Endodermal cell (in vitro differentiated cells): ENCODE measurements at regions not wholly inside any gene's neighbourhood (a gene's known extent, or its start where the extent isn't known, plus 50 kb on each side); places are given as distances from the start of the nearest gene placed in this dataset.

Experiments used
- DNase-seq: peaks from one replicate; pipeline ENCODE4 v3.0.0-alpha.2; 2017
- H3K27ac ChIP-seq: 2 replicates; pipeline ENCODE4 v1.5.1; 2013; ENCODE audit warnings: mild to moderate bottlenecking, low read depth, low read length, moderate library complexity
- H3K27me3 ChIP-seq: 2 replicates; pipeline ENCODE4 v1.6.1; 2013; ENCODE audit warnings: mild to moderate bottlenecking, low read length, moderate library complexity; ENCODE audit not compliant: insufficient read depth, control insufficient read depth, poor library complexity, severe bottlenecking
- H3K36me3 ChIP-seq: 2 replicates; pipeline ENCODE4 v1.7.0; 2013; ENCODE audit warnings: mild to moderate bottlenecking, low read length, moderate library complexity; ENCODE audit not compliant: control insufficient read depth, insufficient read depth
- H3K4me1 ChIP-seq: one replicate; pipeline ENCODE4 v1.7.0; 2013; ENCODE audit warnings: low read length; ENCODE audit not compliant: control insufficient read depth, insufficient read depth
- H3K4me3 ChIP-seq: 2 replicates; pipeline ENCODE4 v1.5.1; 2013; ENCODE audit warnings: mild to moderate bottlenecking, low read length, moderate library complexity
- H3K9ac ChIP-seq: 2 replicates; pipeline ENCODE4 v1.6.1; 2013; ENCODE audit warnings: mild to moderate bottlenecking, low read length, moderate library complexity; ENCODE audit not compliant: poor library complexity, severe bottlenecking; ENCODE audit errors: extremely low read depth
- H3K9me3 ChIP-seq: 2 replicates; pipeline ENCODE4 v1.6.1; 2013; ENCODE audit warnings: mild to moderate bottlenecking, low read length, moderate library complexity; ENCODE audit not compliant: control insufficient read depth
- H3K27ac Mint-ChIP-seq: 2 replicates; pipeline ENCODE4 v1.8.0; 2020; ENCODE audit warnings: mixed read lengths
- H3K27me3 Mint-ChIP-seq: 2 replicates; pipeline ENCODE4 v1.8.0; 2021; ENCODE audit warnings: mild to moderate bottlenecking, mixed read lengths; ENCODE audit not compliant: insufficient read depth
- H3K36me3 Mint-ChIP-seq: 2 replicates; pipeline ENCODE4 v1.8.0; 2020; ENCODE audit warnings: low read depth, mixed read lengths
- H3K4me1 Mint-ChIP-seq: 2 replicates; pipeline ENCODE4 v1.8.0; 2020; ENCODE audit warnings: mixed read lengths
- H3K4me3 Mint-ChIP-seq: 2 replicates; pipeline ENCODE4 v1.8.0; 2020; ENCODE audit warnings: mild to moderate bottlenecking, moderate library complexity, mixed read lengths
- H3K9me3 Mint-ChIP-seq: 2 replicates; pipeline ENCODE4 v1.8.0; 2020; ENCODE audit warnings: mild to moderate bottlenecking, mixed read lengths
- CTCF ChIP-seq: fragments of 200-600 bp; sonication (generic); conservative IDR thresholded peaks from 2 replicates; pipeline ENCODE4 v1.5.0; 2021; ENCODE audit warnings: antibody characterized with exemption, mild to moderate bottlenecking
- WGBS, 2 experiments: methylation state at CpG; one replicate each; pipeline versions ENCODE4 v1.1.5 to v1.1.7; 2013; ENCODE audit warnings: missing lambda C conversion rate in 2 of 2, mixed read lengths in 1 of 2; ENCODE audit not compliant: insufficient coverage in 1 of 2, insufficient read length in 1 of 2; 5-methylcytosine and 5-hydroxymethylcytosine counted together

GRCh38 chr13:84543962-84544361 lies 661.7 kb upstream of the SLITRK1 start:
- no peaks in the 10 kb centered on the region for H3K4me1 Mint-ChIP-seq
- peaks cover 2% of the 10 kb centered on the region for H3K9me3 Mint-ChIP-seq
- Histone ChIP-seq H3K27ac (no peak overlapping the region), H3K27me3 (no peaks in the 10 kb centered on the region), H3K4me1 (no peaks in the 10 kb centered on the region), H3K9me3 (no peaks in the 10 kb centered on the region), H3K36me3 (no peaks in the 10 kb centered on the region), H3K9ac (no peak overlapping the region), H3K4me3 (no peak overlapping the region)
- H3K36me3 Mint-ChIP-seq: no peaks in the 10 kb centered on the region
- no peak overlapping the region for H3K4me3 Mint-ChIP-seq
- WGBS, 2 experiments: 83 to 93% methylated on average over 2 to 3 of the region's 3 CpGs
- no peak for DNase-seq
- no peak overlapping the region for H3K27ac Mint-ChIP-seq
- no peak for TF ChIP-seq CTCF
- no peaks in the 10 kb centered on the region for H3K27me3 Mint-ChIP-seq

- H3K4me3 ChIP-seq: no peak overlapping the region
- DNase-seq: no peak
- H3K27ac Mint-ChIP-seq: no peak overlapping the region
- H3K4me1 Mint-ChIP-seq: no peaks in the 10 kb centered on the region
- no peaks in the 10 kb centered on the region for H3K27me3 Mint-ChIP-seq
- no peak for TF ChIP-seq CTCF
- no peaks in the 10 kb centered on the region for H3K36me3 Mint-ChIP-seq
- H3K9me3 ChIP-seq: no peaks in the 10 kb centered on the region
- H3K9ac ChIP-seq: no peak overlapping the region
- H3K4me3 Mint-ChIP-seq: no peak overlapping the region
- 100% methylated on average over 1 of the region's 1 CpG; no CpG with 5 or more reads in 1 of the 2 experiments for WGBS, 2 experiments
- H3K36me3 ChIP-seq: no peaks in the 10 kb centered on the region
- peaks cover 2% of the 10 kb centered on the region for H3K9me3 Mint-ChIP-seq
- no peak overlapping the region for H3K27ac ChIP-seq
- no peaks in the 10 kb centered on the region for H3K27me3 ChIP-seq
- H3K4me1 ChIP-seq: no peaks in the 10 kb centered on the region
These were observed 660.1 kb upstream of the SLITRK1 start for GRCh38 chr13:84542348-84542747.

GRCh38 chr13:84536906-84537305 lies 654.6 kb upstream of the SLITRK1 start:
- no peaks in the 10 kb centered on the region for H3K9me3 Mint-ChIP-seq

More at GRCh38 chr13:84536906-84537305, 654.6 kb upstream of the SLITRK1 start:
- Histone ChIP-seq H3K27ac (no peak overlapping the region), H3K36me3 (no peaks in the 10 kb centered on the region), H3K9me3 (no peaks in the 10 kb centered on the region), H3K9ac (no peak overlapping the region), H3K27me3 (no peaks in the 10 kb centered on the region), H3K4me1 (no peaks in the 10 kb centered on the region), H3K4me3 (no peak overlapping the region)
- Mint-ChIP-seq H3K27me3 (no peaks in the 10 kb centered on the region), H3K36me3 (no peaks in the 10 kb centered on the region), H3K4me1 (no peaks in the 10 kb centered on the region), H3K4me3 (no peak overlapping the region), H3K27ac (no peak overlapping the region)
- 100% methylated on average over 1 to 2 of the region's 2 CpGs for WGBS, 2 experiments
- no peak for TF ChIP-seq CTCF
- DNase-seq: no peak
